CD14-positive monocyte (primary cell): ENCODE measurements at regions not wholly inside any gene's neighbourhood (a gene's known extent, or its start where the extent isn't known, plus 50 kb on each side); places are given as distances from the start of the nearest gene placed in this dataset.

Experiments
- DNase-seq, 3 donors: peaks; one replicate each; pipeline ENCODE4 v3.0.0-alpha.2; 2011 to 2022
- H2AFZ ChIP-seq: 2 replicates; pipeline ENCODE4 v1.6.0; 2012; ENCODE audit warnings: mild to moderate bottlenecking, low read depth, low read length, inconsistent platforms; ENCODE audit not compliant: insufficient read depth, poor library complexity, severe bottlenecking
- H3K27ac ChIP-seq, 2 donors: 1 replicate in 1 of 2; 2 replicates in 1 of 2; pipeline ENCODE4 v1.5.1; 2012 to 2013; ENCODE audit warnings: low read length in 2 of 2, control low read depth in 1 of 2, inconsistent platforms in 1 of 2, low read depth in 1 of 2, mild to moderate bottlenecking in 1 of 2
- H3K27me3 ChIP-seq, 2 donors: one replicate each; pipeline versions ENCODE4 v1.6.0 to v1.6.1; 2011 to 2013; ENCODE audit warnings: low read length in 2 of 2; ENCODE audit not compliant: control insufficient read depth in 2 of 2, insufficient read depth in 2 of 2
- H3K36me3 ChIP-seq, 2 donors: replicated peaks in 1 of 2; 1 replicate in 1 of 2; 2 replicates in 1 of 2; pipeline versions ENCODE4 v1.5.1 to v1.6.1; 2012 to 2013; ENCODE audit warnings: low read length in 2 of 2, control low read depth in 1 of 2, inconsistent platforms in 1 of 2, mild to moderate bottlenecking in 1 of 2; ENCODE audit not compliant: insufficient read depth in 2 of 2, control insufficient read depth in 1 of 2
- H3K4me1 ChIP-seq, 2 donors: 1 replicate in 1 of 2; 2 replicates in 1 of 2; pipeline versions ENCODE4 v1.5.1 to v1.6.1; 2012 to 2013; ENCODE audit warnings: low read length in 2 of 2, control low read depth in 1 of 2, inconsistent platforms in 1 of 2, mild to moderate bottlenecking in 1 of 2, moderate library complexity in 1 of 2; ENCODE audit not compliant: insufficient read depth in 2 of 2, control insufficient read depth in 1 of 2
- H3K4me2 ChIP-seq: replicated peaks from 2 replicates; pipeline ENCODE3; 2012; ENCODE audit warnings: low read length, moderate library complexity, mild to moderate bottlenecking; ENCODE audit not compliant: poor library complexity, severe bottlenecking; ENCODE audit errors: extremely low read depth
- H3K4me3 ChIP-seq, 3 experiments: fragments of 200-600 bp in 1 of 3; sonication (generic) in 1 of 3; replicated peaks in 1 of 3; 1 replicate in 2 of 3; 2 replicates in 1 of 3; pipeline ENCODE4 v1.5.1; 2011 to 2013; ENCODE audit warnings: low read length in 3 of 3, mild to moderate bottlenecking in 3 of 3, control low read depth in 2 of 3, low read depth in 2 of 3, inconsistent platforms in 1 of 3, moderate library complexity in 1 of 3
- H3K79me2 ChIP-seq: 2 replicates; pipeline ENCODE4 v1.6.0; 2012; ENCODE audit warnings: mild to moderate bottlenecking, control low read depth, inconsistent platforms, low read length, moderate library complexity; ENCODE audit not compliant: insufficient read depth
- H3K9ac ChIP-seq: 2 replicates; pipeline ENCODE4 v1.6.0; 2017; ENCODE audit warnings: low read length, mild to moderate bottlenecking; ENCODE audit not compliant: insufficient read depth, poor library complexity, severe bottlenecking
- H3K9me3 ChIP-seq, 2 donors: replicated peaks in 1 of 2; 1 replicate in 1 of 2; 2 replicates in 1 of 2; pipeline versions ENCODE4 v1.5.1 to v1.6.1; 2012 to 2013; ENCODE audit warnings: low read length in 2 of 2, control low read depth in 1 of 2; ENCODE audit not compliant: control insufficient read depth in 1 of 2, insufficient read depth in 1 of 2
- H4K20me1 ChIP-seq: 2 replicates; pipeline ENCODE4 v1.6.0; 2012; ENCODE audit warnings: mild to moderate bottlenecking, low read length, control low read depth, moderate library complexity; ENCODE audit not compliant: insufficient read depth
- H3K27ac Mint-ChIP-seq, 7 donors: one replicate each; pipeline ENCODE4 v1.8.0; 2020; ENCODE audit warnings: mild to moderate bottlenecking in 7 of 7, mixed read lengths in 7 of 7, moderate library complexity in 6 of 7, inconsistent platforms in 2 of 7
- H3K27me3 Mint-ChIP-seq, 3 donors: one replicate each; pipeline ENCODE4 v1.8.0; 2021 to 2022; ENCODE audit warnings: low read depth in 3 of 3, mild to moderate bottlenecking in 3 of 3, mixed read lengths in 3 of 3, moderate library complexity in 3 of 3, inconsistent platforms in 1 of 3
- H3K36me3 Mint-ChIP-seq, 2 donors: one replicate each; pipeline ENCODE4 v1.8.0; 2020; ENCODE audit warnings: mixed read lengths in 2 of 2, inconsistent platforms in 1 of 2, mild to moderate bottlenecking in 1 of 2
- H3K4me1 Mint-ChIP-seq: one replicate; pipeline ENCODE4 v1.8.0; 2020; ENCODE audit warnings: mild to moderate bottlenecking, mixed read lengths
- H3K4me3 Mint-ChIP-seq, 2 donors: one replicate each; pipeline ENCODE4 v1.8.0; 2020; ENCODE audit warnings: mild to moderate bottlenecking in 2 of 2, mixed read lengths in 2 of 2, moderate library complexity in 1 of 2
- H3K9me3 Mint-ChIP-seq, 7 donors: one replicate each; pipeline ENCODE4 v1.8.0; 2020 to 2022; ENCODE audit warnings: mixed read lengths in 7 of 7, mild to moderate bottlenecking in 6 of 7, moderate library complexity in 6 of 7, inconsistent platforms in 2 of 7
- WGBS: methylation state at CpG from one replicate; pipeline ENCODE4 v1.1.5; 2013; ENCODE audit warnings: missing lambda C conversion rate; ENCODE audit not compliant: insufficient coverage; 5-methylcytosine and 5-hydroxymethylcytosine counted together
- intact Hi-C, 2 donors: fragments of 100-400 bp; cut with micrococcal nuclease; formaldehyde crosslinking; loops; one replicate each; pipeline versions ENCODE4 v1.15.0 to v1.15.1; 2023
- TF ChIP-seq, protein P1 (sequence below): fragments of 200-600 bp; IDR thresholded peaks from one replicate; pipeline ENCODE4 v1.8.0; 2022; ENCODE audit warnings: antibody characterized with exemption, mild to moderate bottlenecking

DNA sequence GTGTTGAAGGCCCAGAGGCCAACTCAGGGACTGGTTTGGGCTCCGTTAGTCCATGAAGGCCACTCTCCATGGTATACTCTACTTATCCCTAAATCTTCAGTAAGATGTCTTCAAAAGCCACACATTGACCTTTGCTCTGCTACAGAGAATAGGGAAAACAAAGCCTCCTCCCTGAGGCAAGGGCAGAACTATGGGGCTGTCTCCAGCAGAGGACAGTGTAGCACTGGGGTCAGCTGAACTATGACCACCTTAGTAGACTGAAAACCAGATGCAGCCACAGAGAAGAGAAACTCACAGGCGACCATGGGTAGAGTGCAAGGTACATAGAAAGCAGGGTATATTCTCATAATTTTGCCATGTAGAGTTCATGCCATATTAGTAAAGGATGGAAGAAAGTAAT, 587.4 kb downstream of the LMO7 start:
- Mint-ChIP-seq H3K4me1 (no peaks in the 10 kb centered on the region), H3K27me3 (peaks cover 0 to 3% (median 1%) of the 10 kb centered on the region in 3 donors), H3K27ac (no peak overlapping the region), H3K36me3 (no peaks in the 10 kb centered on the region), H3K9me3 (peaks cover 0 to 7% (median 0%) of the 10 kb centered on the region in 7 donors), H3K4me3 (no peak overlapping the region)
- no peaks in the 10 kb centered on the region for H3K27me3 ChIP-seq
- TF ChIP-seq, protein P1, sequence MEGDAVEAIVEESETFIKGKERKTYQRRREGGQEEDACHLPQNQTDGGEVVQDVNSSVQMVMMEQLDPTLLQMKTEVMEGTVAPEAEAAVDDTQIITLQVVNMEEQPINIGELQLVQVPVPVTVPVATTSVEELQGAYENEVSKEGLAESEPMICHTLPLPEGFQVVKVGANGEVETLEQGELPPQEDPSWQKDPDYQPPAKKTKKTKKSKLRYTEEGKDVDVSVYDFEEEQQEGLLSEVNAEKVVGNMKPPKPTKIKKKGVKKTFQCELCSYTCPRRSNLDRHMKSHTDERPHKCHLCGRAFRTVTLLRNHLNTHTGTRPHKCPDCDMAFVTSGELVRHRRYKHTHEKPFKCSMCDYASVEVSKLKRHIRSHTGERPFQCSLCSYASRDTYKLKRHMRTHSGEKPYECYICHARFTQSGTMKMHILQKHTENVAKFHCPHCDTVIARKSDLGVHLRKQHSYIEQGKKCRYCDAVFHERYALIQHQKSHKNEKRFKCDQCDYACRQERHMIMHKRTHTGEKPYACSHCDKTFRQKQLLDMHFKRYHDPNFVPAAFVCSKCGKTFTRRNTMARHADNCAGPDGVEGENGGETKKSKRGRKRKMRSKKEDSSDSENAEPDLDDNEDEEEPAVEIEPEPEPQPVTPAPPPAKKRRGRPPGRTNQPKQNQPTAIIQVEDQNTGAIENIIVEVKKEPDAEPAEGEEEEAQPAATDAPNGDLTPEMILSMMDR, result no peak
- no peaks in the 10 kb centered on the region for H3K4me1 ChIP-seq
- H3K36me3 ChIP-seq, result no peaks in the 10 kb centered on the region
- H3K4me2 ChIP-seq, result no peak overlapping the region
- H3K9ac ChIP-seq, result no peak overlapping the region
- WGBS, result 86% methylated on average over 2 of the region's 2 CpGs
- DNase-seq, result no peak
- H3K4me3 ChIP-seq, result no peak overlapping the region
- no peak overlapping the region for H3K27ac ChIP-seq
- no peak overlapping the region for H2AFZ ChIP-seq
- H3K9me3 ChIP-seq, result no peaks in the 10 kb centered on the region
- intact Hi-C loops, result no loop called here
- H4K20me1 ChIP-seq, result no peaks in the 10 kb centered on the region
- no peaks in the 10 kb centered on the region for H3K79me2 ChIP-seq

DNA sequence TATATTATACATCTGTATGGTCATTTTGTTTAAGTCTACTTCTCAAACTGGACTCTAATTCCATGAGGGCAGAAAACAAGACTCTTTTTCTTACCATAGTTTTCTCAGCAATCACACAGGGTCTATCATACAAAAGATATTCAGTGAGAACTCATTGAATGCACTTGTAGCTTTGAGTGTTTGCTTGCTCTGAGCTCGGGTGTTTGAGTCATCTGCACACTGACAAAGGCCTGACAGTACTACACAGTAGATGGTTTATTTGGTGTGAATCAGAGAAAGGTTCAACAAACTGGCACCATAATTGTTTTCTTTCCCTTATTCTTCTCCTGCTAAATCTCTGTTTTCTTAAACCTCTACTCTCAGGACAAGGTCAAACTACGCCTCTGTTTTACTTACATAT, 586.4 kb downstream of the LMO7 start:
- Mint-ChIP-seq H3K4me3 (no peak overlapping the region), H3K9me3 (peaks cover 0 to 7% (median 0%) of the 10 kb centered on the region in 7 donors), H3K36me3 (no peaks in the 10 kb centered on the region), H3K27ac (no peak overlapping the region), H3K27me3 (peaks cover 0 to 3% (median 1%) of the 10 kb centered on the region in 3 donors), H3K4me1 (no peaks in the 10 kb centered on the region)
- H3K9ac ChIP-seq, result no peak overlapping the region
- intact Hi-C loops, result no loop called here
- no peak for DNase-seq
- H2AFZ ChIP-seq, result no peak overlapping the region
- H4K20me1 ChIP-seq, result no peaks in the 10 kb centered on the region
- H3K9me3 ChIP-seq, result no peaks in the 10 kb centered on the region
- H3K4me1 ChIP-seq, result no peaks in the 10 kb centered on the region
- WGBS, result 91% methylated on average over 1 of the region's 2 CpGs
- H3K4me2 ChIP-seq, result no peak overlapping the region
- H3K36me3 ChIP-seq, result no peaks in the 10 kb centered on the region
- TF ChIP-seq, protein P1, result no peak
- no peaks in the 10 kb centered on the region for H3K79me2 ChIP-seq
- H3K27me3 ChIP-seq, result no peaks in the 10 kb centered on the region
- H3K4me3 ChIP-seq, result no peak overlapping the region
- no peak overlapping the region for H3K27ac ChIP-seq
